HAP-1 (cell line): ENCODE measurements at regions not wholly inside any gene's neighbourhood (a gene's known extent, or its start where the extent isn't known, plus 50 kb on each side); places are given as distances from the start of the nearest gene placed in this dataset.

Experiments
- DNase-seq, 2 experiments: peaks; one replicate each; pipeline ENCODE4 v3.0.0-alpha.2; 2016 to 2020; ENCODE audit warnings: low spot score in 2 of 2
- H3K27me3 ChIP-seq: fragments of 250-450 bp; sonication (Bioruptor Pico); 2 replicates; pipeline ENCODE4 v1.5.1; 2020; ENCODE audit warnings: low read depth, mild to moderate bottlenecking, moderate library complexity
- H3K36me3 ChIP-seq: fragments of 250-450 bp; sonication (Bioruptor Pico); replicated peaks from 2 replicates; pipeline ENCODE4 v1.5.1; 2020; ENCODE audit warnings: mild to moderate bottlenecking
- H3K4me1 ChIP-seq: fragments of 250-450 bp; sonication (Bioruptor Pico); 2 replicates; pipeline ENCODE4 v1.5.1; 2020; ENCODE audit warnings: mild to moderate bottlenecking
- H3K4me3 ChIP-seq: fragments of 250-450 bp; sonication (Bioruptor Pico); 2 replicates; pipeline ENCODE4 v1.5.1; 2020; ENCODE audit warnings: mild to moderate bottlenecking, moderate library complexity
- H3K9me3 ChIP-seq: fragments of 250-450 bp; sonication (Bioruptor Pico); 2 replicates; pipeline ENCODE4 v1.5.1; 2020; ENCODE audit warnings: mild to moderate bottlenecking, moderate library complexity
- in situ Hi-C: fragments of 300-500 bp; cut with MboI; formaldehyde crosslinking; loops from 3 replicates; pipeline ENCODE4 v1.14.3; 2020; ENCODE audit warnings: low sequenced_read_pairs, inconsistent platforms, mixed read lengths

DNA sequence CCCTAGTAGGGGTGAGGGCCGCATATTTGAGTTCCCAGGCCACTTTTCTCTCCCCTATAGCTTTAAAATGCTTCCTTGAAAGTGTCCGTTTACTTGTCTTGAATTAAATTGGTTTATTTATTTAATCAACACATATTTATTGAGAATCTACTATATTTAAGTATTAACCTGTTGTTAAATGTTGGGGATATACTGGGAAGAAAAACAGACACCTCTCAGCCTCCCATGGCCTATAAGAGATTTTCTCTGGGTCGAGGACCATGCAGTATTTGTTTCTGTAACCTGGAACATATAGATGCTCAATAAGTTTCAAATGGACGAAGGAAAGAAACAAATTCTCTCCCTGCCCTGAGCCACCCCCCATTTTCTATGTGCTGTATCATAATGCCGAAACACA lies 98.6 kb downstream of the INSIG2 start:
- in situ Hi-C loops = no loop called here
- H3K36me3 ChIP-seq = no peaks in the 10 kb centered on the region
- H3K4me3 ChIP-seq = no peak overlapping the region
- no peaks in the 10 kb centered on the region for H3K27me3 ChIP-seq
- H3K4me1 ChIP-seq = peaks cover 9% of the 10 kb centered on the region; the same call in 1 of the 2 replicates
- no peaks in the 10 kb centered on the region for H3K9me3 ChIP-seq
- no peak for DNase-seq

- Histone ChIP-seq H3K4me1 (peaks cover 9% of the 10 kb centered on the region; the same call in 1 of the 2 replicates), H3K4me3 (peak overlapping the region; percentile 41), H3K9me3 (no peaks in the 10 kb centered on the region), H3K27me3 (no peaks in the 10 kb centered on the region), H3K36me3 (no peaks in the 10 kb centered on the region)
- in situ Hi-C loops = no loop called here
- DNase-seq = peak; percentile 78 to 90
Measured at GRCh38 chr2:118186110-118186857, 98.0 kb downstream of the INSIG2 start.

- no peaks in the 10 kb centered on the region for H3K9me3 ChIP-seq
- peaks cover 9% of the 10 kb centered on the region; the same call in 1 of the 2 replicates for H3K4me1 ChIP-seq
- H3K27me3 ChIP-seq = no peaks in the 10 kb centered on the region
- H3K36me3 ChIP-seq = no peaks in the 10 kb centered on the region
- H3K4me3 ChIP-seq = peak overlapping the region; percentile 41
- DNase-seq = peak; percentile 19 to 61
- in situ Hi-C loops = no loop called here
Measured at GRCh38 chr2:118185210-118186109, 97.2 kb downstream of the INSIG2 start.

DNA sequence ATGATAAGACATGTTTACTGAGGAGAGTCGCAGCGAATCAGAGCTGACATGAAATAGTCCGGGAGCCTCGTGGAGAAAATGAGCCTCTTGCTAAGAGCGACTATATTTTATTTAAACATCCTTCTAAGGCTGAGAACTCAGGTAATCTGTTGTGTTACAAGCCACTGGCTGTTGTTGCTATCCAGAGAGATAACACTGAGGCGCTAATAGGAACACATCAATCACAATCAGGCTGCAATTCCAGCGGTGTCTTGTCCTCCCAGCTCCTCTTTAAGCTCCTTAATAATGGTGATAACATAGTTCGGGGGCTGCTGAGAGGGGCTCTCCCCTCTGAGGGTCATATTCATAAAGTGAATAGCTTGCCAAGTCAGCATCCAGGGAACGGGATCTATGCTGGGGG lies 95.1 kb downstream of the INSIG2 start:
- no peak for DNase-seq

DNA sequence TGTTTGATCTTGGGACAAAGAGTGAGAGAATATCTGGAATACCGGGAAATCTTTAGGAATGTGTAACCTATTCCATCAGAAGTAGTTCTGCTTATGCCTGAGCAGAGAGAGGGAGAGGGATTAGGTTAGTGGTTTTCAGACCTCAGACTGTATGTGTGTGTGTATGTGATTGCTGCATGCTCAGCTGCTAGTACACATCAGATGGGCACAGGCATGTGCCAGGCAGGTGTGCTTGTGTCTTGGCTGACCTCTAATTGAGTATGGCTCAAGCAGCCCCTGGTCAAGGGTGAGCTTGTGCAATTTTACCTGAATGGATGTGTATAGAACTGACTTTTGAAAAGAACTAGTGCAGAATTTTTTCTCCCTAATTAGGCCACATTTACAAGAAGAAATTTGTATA lies 91.2 kb downstream of the INSIG2 start:
- DNase-seq = no peak
- no peaks in the 10 kb centered on the region for H3K9me3 ChIP-seq
- no peak overlapping the region for H3K4me3 ChIP-seq
- H3K36me3 ChIP-seq = no peaks in the 10 kb centered on the region
- no peaks in the 10 kb centered on the region for H3K4me1 ChIP-seq
- 0 out of 2 replicates have a peak, but pooled peaks cover 3% of the 10 kb centered on the region for H3K27me3 ChIP-seq
- in situ Hi-C loops = no loop called here

More for the DNA sequence above, 95.1 kb downstream of the INSIG2 start:
- Histone ChIP-seq H3K4me3 (no peak overlapping the region), H3K9me3 (no peaks in the 10 kb centered on the region), H3K27me3 (no peaks in the 10 kb centered on the region), H3K36me3 (no peaks in the 10 kb centered on the region), H3K4me1 (peaks cover 9% of the 10 kb centered on the region; the same call in 1 of the 2 replicates)
- in situ Hi-C loops = no loop called here

- Histone ChIP-seq H3K27me3 (0 out of 2 replicates have a peak, but pooled peaks cover 3% of the 10 kb centered on the region), H3K4me1 (no peaks in the 10 kb centered on the region), H3K9me3 (no peaks in the 10 kb centered on the region), H3K36me3 (no peaks in the 10 kb centered on the region), H3K4me3 (no peak overlapping the region)
- in situ Hi-C loops = no loop called here
- DNase-seq = no peak
Measured at GRCh38 chr2:118177884-118178283, 89.6 kb downstream of the INSIG2 start.

- Histone ChIP-seq H3K9me3 (no peaks in the 10 kb centered on the region), H3K36me3 (no peaks in the 10 kb centered on the region), H3K4me3 (no peak overlapping the region), H3K4me1 (no peaks in the 10 kb centered on the region), H3K27me3 (0 out of 2 replicates have a peak, but pooled peaks cover 3% of the 10 kb centered on the region)
- in situ Hi-C loops = no loop called here
- no peak for DNase-seq
Measured at GRCh38 chr2:118177318-118177717, 89.0 kb downstream of the INSIG2 start.

- H3K4me3 ChIP-seq = no peak overlapping the region
- H3K27me3 ChIP-seq = 0 out of 2 replicates have a peak, but pooled peaks cover 3% of the 10 kb centered on the region
- no peak for DNase-seq
- no peaks in the 10 kb centered on the region for H3K9me3 ChIP-seq
- no peaks in the 10 kb centered on the region for H3K36me3 ChIP-seq
- in situ Hi-C loops = no loop called here
- H3K4me1 ChIP-seq = no peaks in the 10 kb centered on the region
Measured at GRCh38 chr2:118176601-118177000, 88.3 kb downstream of the INSIG2 start.

GRCh38 chr2:118171546-118171945 lies 83.3 kb downstream of the INSIG2 start:
- in situ Hi-C loops = no loop called here
- H3K4me3 ChIP-seq = no peak overlapping the region
- H3K4me1 ChIP-seq = no peaks in the 10 kb centered on the region
- H3K27me3 ChIP-seq = 0 out of 2 replicates have a peak, but pooled peaks cover 3% of the 10 kb centered on the region
- DNase-seq = no peak
- no peaks in the 10 kb centered on the region for H3K36me3 ChIP-seq
- H3K9me3 ChIP-seq = no peaks in the 10 kb centered on the region

GRCh38 chr2:118169359-118170005 lies 81.2 kb downstream of the INSIG2 start:
- no peaks in the 10 kb centered on the region for H3K27me3 ChIP-seq
- H3K4me1 ChIP-seq = no peaks in the 10 kb centered on the region
- no peaks in the 10 kb centered on the region for H3K9me3 ChIP-seq
- H3K4me3 ChIP-seq = no peak overlapping the region
- in situ Hi-C loops = no loop called here
- DNase-seq = no peak
- no peaks in the 10 kb centered on the region for H3K36me3 ChIP-seq

GRCh38 chr2:118168615-118169014 lies 80.3 kb downstream of the INSIG2 start:
- in situ Hi-C loops = no loop called here
- H3K4me1 ChIP-seq = no peaks in the 10 kb centered on the region
- no peaks in the 10 kb centered on the region for H3K27me3 ChIP-seq
- H3K9me3 ChIP-seq = no peaks in the 10 kb centered on the region
- peak; percentile 7 to 10 for DNase-seq
- no peak overlapping the region for H3K4me3 ChIP-seq
- H3K36me3 ChIP-seq = no peaks in the 10 kb centered on the region

DNA sequence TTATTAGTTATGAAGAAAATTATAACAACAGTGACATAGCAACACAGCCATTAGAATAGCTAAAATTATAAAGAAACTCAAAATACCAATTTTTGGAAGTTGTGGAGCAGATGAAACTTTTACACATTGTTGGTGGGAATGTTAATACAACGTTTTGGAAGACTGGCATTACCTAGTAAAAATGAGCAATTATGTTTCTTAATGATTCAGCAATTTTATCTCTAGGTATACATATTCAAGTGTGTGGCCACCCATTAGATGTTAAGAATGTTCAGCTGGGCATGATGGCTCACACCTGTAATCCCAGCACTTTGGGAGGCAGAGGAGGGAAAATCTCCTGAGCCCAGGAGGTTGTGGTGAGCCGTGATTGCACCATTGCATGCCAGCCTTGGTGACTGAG lies 78.8 kb downstream of the INSIG2 start:
- Histone ChIP-seq H3K27me3 (no peaks in the 10 kb centered on the region), H3K9me3 (no peaks in the 10 kb centered on the region), H3K4me1 (no peaks in the 10 kb centered on the region), H3K36me3 (no peaks in the 10 kb centered on the region), H3K4me3 (no peak overlapping the region)
- in situ Hi-C loops = no loop called here
- DNase-seq = no peak

DNA sequence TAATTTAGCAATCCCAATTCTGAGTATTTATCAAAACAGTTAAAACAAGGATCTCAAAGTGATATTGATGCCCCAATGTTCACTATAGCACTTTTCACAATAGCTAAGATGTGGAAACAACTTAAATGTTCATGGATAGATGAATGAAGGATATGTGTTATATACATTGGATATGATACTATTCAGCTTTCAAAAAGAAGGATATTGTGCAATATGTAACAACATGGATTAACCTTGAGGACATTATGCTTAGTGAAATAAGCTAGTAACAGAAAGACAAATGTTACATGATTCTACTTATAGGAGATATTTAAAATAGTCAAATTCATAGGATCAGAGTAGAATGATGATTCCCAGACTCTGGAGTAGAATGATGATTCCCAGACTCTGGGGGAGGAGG lies 78.0 kb downstream of the INSIG2 start:
- no peaks in the 10 kb centered on the region; the same call in 1 of the 2 replicates for H3K4me1 ChIP-seq
- no peak overlapping the region for H3K4me3 ChIP-seq
- no peaks in the 10 kb centered on the region for H3K9me3 ChIP-seq
- H3K27me3 ChIP-seq = no peaks in the 10 kb centered on the region
- H3K36me3 ChIP-seq = no peaks in the 10 kb centered on the region
- DNase-seq = no peak
- in situ Hi-C loops = no loop called here
